GM12864 (cell line): ENCODE measurements at regions not wholly inside any gene's neighbourhood (a gene's known extent, or its start where the extent isn't known, plus 50 kb on each side); places are given as distances from the start of the nearest gene placed in this dataset.

Experiments used
- DNase-seq: peaks from one replicate; pipeline ENCODE4 v3.0.0-alpha.2; 2011; ENCODE audit warnings: low read depth
- H3K4me3 ChIP-seq: 2 replicates; pipeline ENCODE4 v1.5.1; 2011; ENCODE audit warnings: mild to moderate bottlenecking, low read depth, low read length, control low read depth
- TF ChIP-seq, protein P1 (sequence below): IDR thresholded peaks from 2 replicates; pipeline ENCODE4 v1.5.1; 2011; ENCODE audit warnings: low read depth, mild to moderate bottlenecking, moderate library complexity, low read length, control low read depth, inconsistent platforms; ENCODE audit errors: missing control alignments

DNA sequence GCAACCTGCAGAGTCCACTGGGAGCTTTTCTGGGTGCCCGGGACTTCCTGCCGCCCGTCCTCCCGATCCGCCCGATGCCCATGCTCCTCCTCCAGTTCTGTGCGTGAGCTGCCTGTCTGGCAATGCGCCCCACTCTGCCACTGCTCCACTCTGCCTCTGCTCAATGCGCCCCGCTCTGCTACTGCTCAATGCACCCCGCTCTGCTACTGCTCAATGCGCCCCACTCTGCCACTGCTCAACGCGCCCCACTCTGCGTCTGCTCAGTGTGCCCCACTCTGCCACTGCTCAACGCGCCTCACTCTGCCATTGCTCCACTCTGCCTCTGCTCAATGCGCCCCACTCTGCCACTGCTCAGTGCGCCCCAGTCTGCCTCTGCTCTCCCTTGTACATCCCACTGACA is 436.0 kb downstream of the NR2F1-AS1 start:
- no peak overlapping the region for H3K4me3 ChIP-seq
- TF ChIP-seq, protein P1, sequence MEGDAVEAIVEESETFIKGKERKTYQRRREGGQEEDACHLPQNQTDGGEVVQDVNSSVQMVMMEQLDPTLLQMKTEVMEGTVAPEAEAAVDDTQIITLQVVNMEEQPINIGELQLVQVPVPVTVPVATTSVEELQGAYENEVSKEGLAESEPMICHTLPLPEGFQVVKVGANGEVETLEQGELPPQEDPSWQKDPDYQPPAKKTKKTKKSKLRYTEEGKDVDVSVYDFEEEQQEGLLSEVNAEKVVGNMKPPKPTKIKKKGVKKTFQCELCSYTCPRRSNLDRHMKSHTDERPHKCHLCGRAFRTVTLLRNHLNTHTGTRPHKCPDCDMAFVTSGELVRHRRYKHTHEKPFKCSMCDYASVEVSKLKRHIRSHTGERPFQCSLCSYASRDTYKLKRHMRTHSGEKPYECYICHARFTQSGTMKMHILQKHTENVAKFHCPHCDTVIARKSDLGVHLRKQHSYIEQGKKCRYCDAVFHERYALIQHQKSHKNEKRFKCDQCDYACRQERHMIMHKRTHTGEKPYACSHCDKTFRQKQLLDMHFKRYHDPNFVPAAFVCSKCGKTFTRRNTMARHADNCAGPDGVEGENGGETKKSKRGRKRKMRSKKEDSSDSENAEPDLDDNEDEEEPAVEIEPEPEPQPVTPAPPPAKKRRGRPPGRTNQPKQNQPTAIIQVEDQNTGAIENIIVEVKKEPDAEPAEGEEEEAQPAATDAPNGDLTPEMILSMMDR = no peak
- DNase-seq = no peak

DNA sequence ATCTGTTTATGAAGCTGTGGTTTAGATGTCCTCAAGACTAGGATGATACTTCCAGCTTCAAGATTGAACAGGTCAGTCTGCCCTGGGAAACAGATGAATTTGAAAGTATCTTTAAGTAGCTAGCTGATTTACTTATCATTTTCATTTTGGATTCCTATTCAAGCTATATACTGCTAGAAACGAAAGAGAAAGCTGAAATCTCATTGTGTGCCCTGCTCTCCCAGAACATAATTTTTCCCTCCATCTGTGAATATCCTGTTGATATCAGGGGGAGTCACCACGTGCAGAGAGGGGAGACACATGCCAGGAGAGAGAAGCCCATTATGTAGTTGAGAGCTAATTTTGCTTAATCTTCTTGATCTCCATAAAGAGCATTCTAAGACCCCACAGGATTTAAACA is 439.1 kb downstream of the NR2F1-AS1 start:
- TF ChIP-seq, protein P1 = no peak
- no peak overlapping the region for H3K4me3 ChIP-seq

DNA sequence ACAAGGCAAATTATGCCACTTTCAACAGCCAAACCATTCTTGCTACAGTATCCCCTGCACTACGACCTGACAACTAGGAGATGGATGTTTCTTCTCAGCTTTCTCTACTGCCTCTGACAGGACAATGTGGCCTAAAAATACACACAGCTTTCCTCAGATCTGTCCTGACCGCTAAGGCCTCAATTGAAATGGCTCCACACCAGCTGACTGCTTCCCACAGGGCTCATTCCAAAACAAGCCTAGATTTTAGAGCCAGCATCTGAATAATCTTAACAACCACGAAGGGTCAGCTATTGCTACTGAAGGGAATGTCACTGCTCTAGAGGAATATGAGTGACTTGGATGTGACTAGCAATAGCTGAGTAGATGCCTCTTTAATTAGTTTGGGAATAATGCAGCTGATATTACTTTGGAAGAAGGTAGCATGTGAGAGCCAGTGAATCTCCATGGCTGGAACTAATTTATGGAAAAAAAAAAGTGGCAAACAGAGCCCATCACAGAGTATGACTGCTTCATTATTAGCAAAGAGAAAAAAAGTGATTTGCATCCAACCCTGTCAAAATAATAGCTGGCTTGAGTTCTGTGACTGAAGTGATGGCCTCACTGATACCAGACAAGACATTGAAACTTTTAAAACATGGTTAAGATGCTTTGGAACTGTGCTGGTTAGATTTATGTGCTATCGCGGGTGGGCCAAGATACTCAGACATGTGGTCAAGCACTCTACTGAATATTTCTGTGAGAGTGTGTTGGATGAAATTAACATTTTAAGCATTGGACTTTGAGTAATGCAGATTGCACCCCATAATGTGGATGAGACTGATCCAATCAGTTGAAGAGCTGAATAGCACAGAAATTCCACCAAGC is 450.2 kb downstream of the NR2F1-AS1 start:
- TF ChIP-seq, protein P1 = no peak
- no peak overlapping the region for H3K4me3 ChIP-seq
- DNase-seq = no peak

More for the DNA sequence above, 439.1 kb downstream of the NR2F1-AS1 start:
- no peak for DNase-seq

DNA sequence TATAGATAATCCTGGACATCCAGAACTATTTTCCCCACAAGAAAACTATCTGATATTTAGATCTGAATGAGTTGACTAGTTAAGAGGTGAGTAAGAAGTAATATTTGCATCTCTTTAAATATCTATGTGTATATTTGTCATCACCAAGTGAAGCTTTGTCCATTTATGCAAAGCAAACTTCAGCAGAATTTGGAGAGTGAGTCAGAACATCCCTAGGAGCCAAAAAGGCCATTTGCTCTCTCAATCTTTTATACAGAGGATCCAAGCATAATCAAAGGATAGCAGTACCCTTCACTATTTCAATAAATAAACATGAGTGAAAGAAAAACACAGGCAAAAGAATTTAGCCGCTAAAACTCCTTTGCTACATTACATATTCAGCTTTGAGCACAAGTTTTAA is 454.4 kb downstream of the NR2F1-AS1 start:
- no peak overlapping the region for H3K4me3 ChIP-seq
- TF ChIP-seq, protein P1 = no peak
- DNase-seq = no peak

DNA sequence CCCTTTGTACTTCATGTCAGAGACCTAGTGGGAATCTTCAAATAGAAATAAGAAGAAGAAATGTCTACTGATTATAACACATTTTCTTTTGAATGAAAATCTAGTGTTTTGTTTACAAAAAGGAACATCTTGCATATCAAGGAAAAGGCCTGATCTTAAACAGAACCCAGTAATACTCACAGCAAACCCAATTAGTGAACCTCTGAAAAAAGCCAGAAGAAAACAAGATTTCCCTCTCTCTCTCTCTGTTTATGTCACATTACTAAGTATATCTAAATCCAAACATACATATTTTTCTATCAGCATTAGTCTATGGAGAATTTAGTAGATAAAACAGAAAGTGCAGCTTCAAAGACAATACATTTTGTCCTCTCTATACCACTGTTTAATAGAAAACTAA is 457.9 kb downstream of the NR2F1-AS1 start:
- TF ChIP-seq, protein P1 = no peak
- DNase-seq = no peak
- no peak overlapping the region for H3K4me3 ChIP-seq

DNA sequence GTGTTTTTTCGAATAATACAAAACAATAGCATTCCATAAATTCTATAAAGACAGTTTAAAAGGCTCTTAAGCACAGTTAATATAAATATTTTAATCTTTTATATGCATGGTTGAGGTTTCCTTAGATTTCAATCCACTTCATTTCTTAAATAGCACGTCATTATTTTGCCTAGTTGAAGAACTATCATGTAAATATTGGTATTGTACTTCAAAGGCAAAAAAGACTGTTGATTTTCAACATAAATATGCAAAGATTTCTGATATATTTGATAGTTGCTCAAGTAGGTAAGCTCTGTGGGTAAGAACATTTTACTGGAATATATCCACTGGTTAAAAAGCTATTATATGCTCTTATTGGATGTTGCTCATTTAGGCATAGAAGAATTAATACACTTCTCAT is 458.6 kb downstream of the NR2F1-AS1 start:
- no peak for DNase-seq
- H3K4me3 ChIP-seq = no peak overlapping the region
- TF ChIP-seq, protein P1 = no peak

DNA sequence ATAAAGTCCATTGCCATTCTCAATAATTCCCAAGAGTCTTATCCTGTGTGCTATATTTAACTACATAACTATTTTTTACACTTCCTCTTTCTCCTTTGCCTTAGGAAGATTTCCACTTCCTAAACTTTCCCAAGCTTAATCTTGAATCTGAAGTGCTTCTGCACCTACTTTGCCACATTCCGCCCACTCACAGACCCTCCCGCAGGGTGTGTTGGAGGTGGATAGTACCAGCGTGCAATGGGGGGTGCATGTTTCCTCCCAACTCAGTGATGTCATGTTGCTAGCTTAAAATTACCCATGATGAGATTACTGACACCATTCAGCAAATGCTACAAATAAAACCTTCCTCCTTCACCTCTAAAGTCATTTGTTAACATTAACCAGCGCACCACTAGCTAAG is 460.2 kb downstream of the NR2F1-AS1 start:
- H3K4me3 ChIP-seq = no peak overlapping the region
- TF ChIP-seq, protein P1 = no peak
- no peak for DNase-seq
